ENCODE measurements at regions not wholly inside any gene's neighbourhood (a gene's known extent, or its start where the extent isn't known, plus 50 kb on each side); places are given as distances from the start of the nearest gene placed in this dataset.

DNA sequence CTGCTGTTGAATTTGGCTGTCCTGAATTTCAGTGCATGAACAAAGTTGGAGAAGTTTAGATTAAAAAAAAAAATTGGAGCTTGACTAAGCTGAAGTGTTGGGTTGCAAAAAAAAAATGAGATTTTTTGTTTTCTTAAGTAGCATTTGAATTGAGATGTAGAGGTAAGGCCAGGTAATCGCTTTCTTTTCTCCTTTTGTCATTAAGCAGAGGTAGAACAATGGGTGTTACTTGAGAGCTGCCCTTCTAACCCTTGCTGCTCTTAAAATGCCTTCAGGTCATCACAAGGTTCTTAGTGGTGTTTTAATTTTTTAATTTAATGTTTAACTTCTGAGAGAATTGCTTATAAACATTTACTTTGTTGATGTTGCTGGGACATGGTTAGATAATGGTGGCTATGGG lies 84.1 kb upstream of the PRDM1 start:
- no peaks in the 10 kb centered on the region for H3K9me3 Mint-ChIP-seq
- no peak for DNase-seq (ENCODE audit: low spot score)
- no peak overlapping the region for H3K4me3 Mint-ChIP-seq (ENCODE audit: low read depth)
- peaks cover 52% of the 10 kb centered on the region for H3K27me3 Mint-ChIP-seq (ENCODE audit: low read depth)
- no peak overlapping the region for H3K27ac Mint-ChIP-seq
- intact Hi-C loops (cut with micrococcal nuclease): loop anchor here (10.0 kb wide), 1 partner anchor 53 kb away; no protein-coding TSS in a partner anchor
- H3K4me1 Mint-ChIP-seq (ENCODE audit: low read depth): peaks cover 25% of the 10 kb centered on the region
- no peaks in the 10 kb centered on the region for H3K36me3 Mint-ChIP-seq (ENCODE audit: low read depth)

DNA sequence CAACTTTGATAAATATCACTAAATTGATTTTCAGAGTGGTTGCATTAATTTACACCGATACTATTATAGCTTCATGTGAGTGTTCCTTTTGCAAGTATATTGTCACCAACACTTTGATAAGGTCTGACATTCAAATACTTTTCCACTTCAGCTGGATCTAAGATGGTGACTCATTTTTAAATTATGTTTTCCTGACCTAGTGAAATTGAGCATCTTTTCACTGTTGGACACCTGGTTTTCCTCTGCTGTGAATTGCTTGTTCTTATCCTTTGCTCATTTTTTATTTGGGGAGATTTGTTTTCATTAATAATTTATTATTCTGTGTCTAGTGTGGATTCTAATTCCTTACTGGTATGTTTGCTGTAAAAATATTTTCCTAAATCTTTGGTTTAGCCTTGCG lies 85.2 kb upstream of the PRDM1 start:
- Mint-ChIP-seq H3K36me3 (ENCODE audit: low read depth) (no peaks in the 10 kb centered on the region), H3K4me3 (ENCODE audit: low read depth) (no peak overlapping the region), H3K4me1 (ENCODE audit: low read depth) (peaks cover 23% of the 10 kb centered on the region), H3K27ac (no peak overlapping the region), H3K27me3 (ENCODE audit: low read depth) (peaks cover 51% of the 10 kb centered on the region), H3K9me3 (no peaks in the 10 kb centered on the region)
- intact Hi-C loops (cut with micrococcal nuclease): loop anchor here (10.0 kb wide), 1 partner anchor 54 kb away; no protein-coding TSS in a partner anchor
- DNase-seq (ENCODE audit: low spot score): no peak

DNA sequence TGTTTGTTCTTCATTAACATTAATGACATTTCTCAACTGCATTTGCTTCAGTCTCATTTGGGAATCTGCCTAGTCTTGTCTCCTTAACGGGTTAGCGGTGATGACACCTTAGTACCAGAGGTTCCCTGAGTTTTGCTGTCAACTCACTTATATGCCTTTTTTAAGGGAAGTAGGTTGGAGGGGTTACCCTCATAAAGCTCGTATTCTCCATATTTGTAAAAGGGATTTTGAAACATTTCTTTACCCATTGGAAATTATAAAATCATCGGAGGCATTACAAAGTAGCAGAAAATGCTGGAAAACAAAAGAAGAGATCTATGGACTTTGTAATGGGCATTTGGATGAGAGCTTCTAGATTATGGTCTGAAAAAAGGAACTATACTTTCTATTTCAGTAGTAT lies 88.7 kb upstream of the PRDM1 start:
- Mint-ChIP-seq H3K9me3 (no peaks in the 10 kb centered on the region), H3K36me3 (ENCODE audit: low read depth) (no peaks in the 10 kb centered on the region), H3K4me1 (ENCODE audit: low read depth) (peaks cover 34% of the 10 kb centered on the region), H3K27me3 (ENCODE audit: low read depth) (peaks cover 40% of the 10 kb centered on the region), H3K4me3 (ENCODE audit: low read depth) (no peak overlapping the region), H3K27ac (no peak overlapping the region)
- no peak for DNase-seq (ENCODE audit: low spot score)
- intact Hi-C loops (cut with micrococcal nuclease): no loop called here

DNA sequence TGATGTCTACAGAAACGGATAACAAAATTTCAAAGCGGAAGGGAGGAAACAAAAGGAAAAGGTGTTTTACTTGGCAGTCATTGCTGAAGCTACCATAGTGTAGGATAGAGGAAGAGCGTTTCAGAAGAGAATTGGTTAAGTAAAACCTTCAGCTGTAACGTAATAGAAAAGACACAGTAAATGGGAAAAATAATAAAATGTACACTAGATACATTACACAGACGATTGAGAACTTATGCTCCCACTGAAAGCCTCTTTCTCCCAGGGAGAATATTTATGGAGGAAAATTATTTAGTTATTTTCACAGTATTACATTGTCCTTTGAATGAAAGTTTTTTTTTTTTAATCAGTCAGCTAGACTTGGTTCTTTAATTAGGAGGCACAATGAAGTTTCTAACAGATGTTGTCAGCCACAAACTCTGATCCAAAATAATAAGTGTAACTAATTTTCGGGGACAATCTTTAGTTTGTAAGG lies 90.7 kb upstream of the PRDM1 start:
- no peak for DNase-seq (ENCODE audit: low spot score)
- Mint-ChIP-seq H3K36me3 (ENCODE audit: low read depth) (no peaks in the 10 kb centered on the region), H3K4me1 (ENCODE audit: low read depth) (peaks cover 43% of the 10 kb centered on the region), H3K4me3 (ENCODE audit: low read depth) (peak overlapping the region; percentile 94), H3K27me3 (ENCODE audit: low read depth) (peaks cover 28% of the 10 kb centered on the region), H3K27ac (peak overlapping the region; percentile 81), H3K9me3 (no peaks in the 10 kb centered on the region)
- intact Hi-C loops (cut with micrococcal nuclease): no loop called here

DNA sequence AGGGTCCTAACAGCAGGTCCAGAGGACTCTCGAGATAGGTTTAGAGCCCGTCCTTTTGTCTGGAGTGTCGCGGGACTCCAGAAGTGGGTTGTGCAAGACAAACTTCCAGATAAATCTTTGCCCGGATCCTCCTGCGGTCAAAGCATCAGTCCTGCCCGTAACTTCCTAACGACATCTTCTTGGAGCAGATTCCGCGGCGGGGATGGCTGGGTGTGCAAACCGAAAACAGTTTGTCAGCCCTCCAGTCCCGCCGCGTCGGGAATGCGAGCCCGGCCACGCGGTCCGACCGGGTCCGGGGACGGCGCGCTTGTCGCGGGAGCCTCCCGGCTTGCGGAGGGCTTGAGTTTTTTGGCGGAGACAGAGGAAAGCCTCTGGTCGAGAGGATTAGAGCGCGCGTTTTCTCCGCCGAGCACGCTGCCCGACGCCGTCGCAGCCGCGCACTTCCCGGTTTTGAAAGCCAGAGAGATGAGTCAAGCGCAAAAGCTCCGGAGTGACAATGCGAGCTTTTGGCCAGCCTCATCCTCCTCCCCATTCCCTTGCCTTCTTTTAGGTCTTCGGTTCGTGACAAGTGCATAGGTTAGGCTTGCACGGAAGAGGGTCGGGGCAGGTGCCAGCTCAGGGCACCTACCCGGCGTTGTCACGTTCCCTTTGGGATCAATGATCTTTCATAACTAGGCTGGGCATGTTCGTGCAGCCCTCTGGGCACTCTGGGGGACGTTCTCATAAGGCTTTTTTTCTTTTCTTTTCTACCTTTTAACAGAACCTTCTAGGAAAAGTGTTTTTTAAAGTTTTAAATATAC lies 91.3 kb upstream of the PRDM1 start:
- Mint-ChIP-seq H3K4me1 (ENCODE audit: low read depth) (peaks cover 49% of the 10 kb centered on the region), H3K27ac (peak overlapping the region; percentile 81), H3K36me3 (ENCODE audit: low read depth) (no peaks in the 10 kb centered on the region), H3K4me3 (ENCODE audit: low read depth) (peak overlapping the region; percentile 94), H3K9me3 (no peaks in the 10 kb centered on the region), H3K27me3 (ENCODE audit: low read depth) (peaks cover 28% of the 10 kb centered on the region)
- DNase-seq (ENCODE audit: low spot score): peak; percentile 48
- intact Hi-C loops (cut with micrococcal nuclease): loop anchor here (5.0 kb wide), 5 partner anchors 197 to 518 kb away; no protein-coding TSS in a partner anchor

DNA sequence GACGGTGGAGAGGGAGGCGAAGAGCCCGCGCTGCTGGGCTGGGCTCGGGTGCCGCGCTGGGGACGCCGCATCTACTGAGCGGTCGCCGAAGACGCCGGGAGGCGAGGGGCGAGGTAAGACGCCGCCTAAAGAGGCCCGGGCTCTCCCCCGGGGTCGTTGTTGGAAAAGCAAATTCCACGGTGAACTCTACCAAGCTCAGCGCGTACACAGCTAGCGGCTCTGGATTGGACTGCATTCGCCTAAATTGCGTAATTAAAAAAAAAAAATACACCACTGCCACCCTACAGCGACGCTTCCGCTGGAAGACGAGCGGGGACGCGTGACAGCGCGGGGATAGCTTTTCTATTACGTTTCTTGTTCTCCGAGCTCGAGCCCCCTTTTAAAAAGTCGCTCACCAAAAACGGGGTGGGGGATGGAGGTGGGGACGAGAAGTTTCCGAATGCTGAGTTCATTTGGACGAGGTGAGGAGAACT lies 92.0 kb upstream of the PRDM1 start:
- H3K27me3 Mint-ChIP-seq (ENCODE audit: low read depth): peaks cover 26% of the 10 kb centered on the region
- intact Hi-C loops (cut with micrococcal nuclease): loop anchor here (5.0 kb wide), 5 partner anchors 197 to 518 kb away; no protein-coding TSS in a partner anchor
- H3K9me3 Mint-ChIP-seq: no peaks in the 10 kb centered on the region
- H3K4me3 Mint-ChIP-seq (ENCODE audit: low read depth): peak overlapping the region; percentile 94
- no peaks in the 10 kb centered on the region for H3K36me3 Mint-ChIP-seq (ENCODE audit: low read depth)
- peaks cover 51% of the 10 kb centered on the region for H3K4me1 Mint-ChIP-seq (ENCODE audit: low read depth)
- peak; percentile 63 for DNase-seq (ENCODE audit: low spot score)
- peak overlapping the region; percentile 81 for H3K27ac Mint-ChIP-seq

DNA sequence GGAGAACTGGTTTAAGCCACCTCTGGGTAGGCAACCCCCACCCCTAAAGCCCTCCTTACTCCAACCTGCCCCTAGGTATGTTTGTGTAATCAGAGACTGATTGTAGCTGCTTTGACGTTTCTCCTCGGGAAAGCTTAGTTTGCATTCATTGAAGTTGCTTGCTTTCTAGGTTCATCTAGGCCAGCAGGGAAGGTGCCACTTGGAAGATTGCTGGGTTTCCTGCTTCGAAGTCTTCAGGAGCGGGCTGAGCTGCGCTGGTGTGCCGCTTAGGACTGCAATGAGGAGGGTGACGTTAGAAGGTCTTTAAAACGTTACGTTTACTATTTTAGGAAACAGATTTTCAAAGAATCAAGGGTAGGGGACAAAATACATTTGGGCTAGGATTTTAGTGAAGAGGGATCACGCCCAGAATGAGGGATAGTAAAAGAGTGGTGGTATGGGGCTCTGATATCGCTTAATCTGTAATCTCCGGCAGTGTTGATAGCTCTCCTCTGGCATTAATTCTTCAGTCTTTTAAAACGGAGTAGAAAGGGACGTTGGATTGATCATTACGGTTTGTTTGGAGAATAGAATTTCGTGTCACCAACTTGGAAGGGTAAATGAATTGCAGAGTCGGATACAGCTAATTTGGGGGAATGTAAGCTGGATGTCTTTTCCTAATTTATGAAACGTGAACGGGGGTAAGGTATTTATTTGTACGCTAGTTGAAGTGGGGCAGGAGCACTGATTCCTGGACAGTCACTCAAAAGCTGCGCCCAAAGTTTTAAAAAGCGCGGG lies 92.6 kb upstream of the PRDM1 start:
- Mint-ChIP-seq H3K27ac (peak overlapping the region; percentile 81), H3K4me1 (ENCODE audit: low read depth) (peaks cover 51% of the 10 kb centered on the region), H3K9me3 (no peaks in the 10 kb centered on the region), H3K36me3 (ENCODE audit: low read depth) (no peaks in the 10 kb centered on the region), H3K4me3 (ENCODE audit: low read depth) (peak overlapping the region; percentile 94), H3K27me3 (ENCODE audit: low read depth) (peaks cover 26% of the 10 kb centered on the region)
- DNase-seq (ENCODE audit: low spot score): no peak
- intact Hi-C loops (cut with micrococcal nuclease): loop anchor here (2.0 to 5.0 kb wide), 7 partner anchors 15 to 519 kb away; no protein-coding TSS in a partner anchor

DNA sequence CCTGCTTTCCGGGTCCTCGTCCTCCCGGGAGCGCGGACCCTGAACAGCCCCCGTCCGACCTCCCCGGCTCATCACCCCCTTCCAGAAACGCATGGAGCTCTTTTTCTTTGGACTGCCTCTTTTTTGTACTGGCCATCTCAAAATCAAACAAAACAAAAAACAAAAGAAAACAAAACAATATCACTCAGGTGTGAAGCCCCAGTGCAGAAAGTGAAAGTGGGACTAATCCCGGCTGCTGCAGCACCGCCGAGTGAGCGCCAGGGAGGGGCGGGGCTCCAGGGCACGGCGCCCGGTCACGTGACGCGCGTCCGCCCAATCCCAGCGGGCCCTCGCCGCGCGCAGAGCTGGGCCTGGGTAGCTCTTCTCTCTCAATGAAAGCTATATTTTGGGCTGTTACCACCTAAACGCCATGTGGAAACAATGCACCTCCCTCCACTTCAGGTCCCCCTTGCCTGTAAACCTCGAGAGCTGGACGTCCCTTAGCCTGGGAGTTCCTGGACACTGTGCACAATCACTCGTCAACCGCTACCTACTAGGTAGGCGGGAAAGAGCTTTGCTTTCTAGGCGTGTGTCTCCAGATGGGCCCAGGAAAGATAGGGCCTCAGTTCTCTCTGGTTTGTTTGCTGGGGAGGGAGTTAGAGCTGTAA lies 93.7 kb upstream of the PRDM1 start:
- Mint-ChIP-seq H3K9me3 (no peaks in the 10 kb centered on the region), H3K4me3 (ENCODE audit: low read depth) (peak overlapping the region; percentile 94), H3K4me1 (ENCODE audit: low read depth) (peaks cover 57% of the 10 kb centered on the region), H3K27me3 (ENCODE audit: low read depth) (peaks cover 23% of the 10 kb centered on the region), H3K27ac (peak overlapping the region; percentile 81), H3K36me3 (ENCODE audit: low read depth) (no peaks in the 10 kb centered on the region)
- DNase-seq (ENCODE audit: low spot score): peak; percentile 89
- intact Hi-C loops (cut with micrococcal nuclease): loop anchor here (1.0 to 5.0 kb wide), 8 partner anchors 9 to 520 kb away; no protein-coding TSS in a partner anchor

DNA sequence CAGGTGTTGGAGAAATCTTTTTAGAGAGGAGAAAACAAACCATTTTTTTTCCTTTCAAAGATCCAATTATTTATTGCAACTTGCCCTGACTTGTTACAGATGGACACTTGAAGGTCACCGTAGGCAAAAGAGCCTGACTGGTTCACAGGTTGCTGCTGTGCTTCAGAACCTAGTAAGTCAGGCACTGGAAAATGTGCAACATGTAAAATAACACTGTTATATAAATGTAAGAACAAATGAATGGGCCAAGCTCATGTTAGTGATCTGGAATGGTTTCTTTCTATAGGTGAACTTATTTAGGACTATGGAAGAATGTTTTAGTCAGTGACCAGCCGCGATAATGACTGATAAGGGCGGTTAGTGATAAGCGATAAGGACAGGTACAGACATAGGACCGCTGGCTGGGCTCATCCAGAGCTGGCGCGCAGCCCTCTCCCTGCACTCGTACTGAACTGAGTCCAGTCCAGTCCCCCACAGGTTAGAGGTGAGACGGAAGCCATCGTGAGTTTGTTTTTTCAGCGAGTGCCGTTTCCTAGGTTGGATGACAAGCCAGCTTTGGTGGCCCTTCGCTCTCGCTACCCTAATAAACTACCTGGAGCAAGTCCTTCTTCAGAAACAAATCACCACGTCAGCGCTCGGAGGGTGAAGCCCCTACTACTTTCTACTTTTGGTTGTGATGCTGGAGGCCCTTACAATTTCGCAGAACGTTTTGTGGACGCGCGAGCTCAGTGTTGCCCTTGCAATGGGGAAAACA lies 94.4 kb upstream of the PRDM1 start:
- Mint-ChIP-seq H3K27ac (peak overlapping the region; percentile 81), H3K27me3 (ENCODE audit: low read depth) (peaks cover 19% of the 10 kb centered on the region), H3K4me3 (ENCODE audit: low read depth) (peak overlapping the region; percentile 94), H3K9me3 (no peaks in the 10 kb centered on the region), H3K36me3 (ENCODE audit: low read depth) (no peaks in the 10 kb centered on the region), H3K4me1 (ENCODE audit: low read depth) (peaks cover 61% of the 10 kb centered on the region)
- no peak for DNase-seq (ENCODE audit: low spot score)
- intact Hi-C loops (cut with micrococcal nuclease): loop anchor here (1.0 to 5.0 kb wide), 8 partner anchors 8 to 521 kb away; no protein-coding TSS in a partner anchor

DNA sequence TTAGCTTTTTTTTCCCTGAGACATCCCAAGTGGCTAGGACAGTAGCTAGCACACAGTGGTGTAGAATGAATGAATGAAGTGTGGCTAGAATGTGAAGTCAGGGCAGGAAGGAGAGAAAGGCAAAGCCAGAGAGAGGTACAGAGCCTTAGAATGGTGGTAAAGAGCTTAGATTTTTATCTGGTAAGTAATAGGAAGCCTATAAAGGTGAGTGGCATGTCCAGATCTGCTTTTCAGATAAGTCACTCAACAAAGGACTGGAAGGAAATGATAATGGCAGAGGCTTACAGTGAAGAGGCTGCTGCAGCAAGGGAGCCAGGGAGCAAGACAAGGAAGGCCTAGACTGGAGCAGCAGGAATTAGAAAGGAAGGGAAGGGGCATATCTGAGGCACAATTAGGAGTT lies 96.0 kb upstream of the PRDM1 start:
- H3K27ac Mint-ChIP-seq: no peak overlapping the region

DNA sequence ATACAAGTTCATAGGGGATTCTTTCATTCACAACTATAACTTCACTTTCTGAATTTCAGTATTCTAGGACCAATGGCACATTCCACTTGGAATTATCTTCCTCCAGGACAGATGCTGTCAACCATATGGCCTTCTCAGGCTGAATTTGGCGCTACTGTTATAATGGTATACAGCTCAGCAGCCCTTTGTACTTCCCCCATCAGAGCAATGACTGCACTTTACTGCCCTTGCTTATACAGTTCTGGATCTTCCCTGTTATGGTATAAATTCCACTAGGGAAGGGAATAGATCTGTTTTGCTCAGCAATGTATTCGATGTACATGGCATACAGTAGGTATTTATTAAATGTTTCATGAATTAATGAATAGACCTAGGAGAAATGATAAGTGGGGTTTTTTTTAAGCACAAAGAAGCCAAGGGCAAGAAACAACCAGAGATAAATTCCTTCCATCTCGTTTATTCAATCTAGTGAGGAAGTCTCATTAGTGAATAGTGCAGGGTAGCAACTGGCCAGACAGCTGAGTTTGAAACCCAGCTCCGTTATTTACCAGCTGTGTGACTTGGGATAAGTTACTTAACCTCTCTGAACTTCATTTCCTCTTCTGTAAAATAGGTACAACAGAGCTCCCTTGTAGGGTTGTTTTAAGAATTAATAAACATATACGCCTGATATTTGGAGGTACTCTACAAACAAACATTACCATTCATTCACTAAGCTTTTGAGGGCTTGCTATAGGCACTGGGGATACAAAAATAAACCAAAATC lies 97.1 kb upstream of the PRDM1 start:
- Mint-ChIP-seq H3K27ac (no peak overlapping the region), H3K27me3 (ENCODE audit: low read depth) (peaks cover 6% of the 10 kb centered on the region), H3K4me3 (ENCODE audit: low read depth) (no peak overlapping the region), H3K36me3 (ENCODE audit: low read depth) (peaks cover 3% of the 10 kb centered on the region), H3K4me1 (ENCODE audit: low read depth) (peaks cover 64% of the 10 kb centered on the region), H3K9me3 (no peaks in the 10 kb centered on the region)
- intact Hi-C loops (cut with micrococcal nuclease): no loop called here
- DNase-seq (ENCODE audit: low spot score): no peak

More for the DNA sequence above, 96.0 kb upstream of the PRDM1 start:
- H3K4me3 Mint-ChIP-seq (ENCODE audit: low read depth): peak overlapping the region; percentile 1
- DNase-seq (ENCODE audit: low spot score): no peak
- intact Hi-C loops (cut with micrococcal nuclease): loop anchor here (5.0 kb wide), 5 partner anchors 193 to 522 kb away; no protein-coding TSS in a partner anchor
- H3K4me1 Mint-ChIP-seq (ENCODE audit: low read depth): peaks cover 59% of the 10 kb centered on the region
- H3K36me3 Mint-ChIP-seq (ENCODE audit: low read depth): peaks cover 3% of the 10 kb centered on the region
- H3K9me3 Mint-ChIP-seq: no peaks in the 10 kb centered on the region
- peaks cover 9% of the 10 kb centered on the region for H3K27me3 Mint-ChIP-seq (ENCODE audit: low read depth)

Data from activated T-helper 2 cell treated with anti-CD3 and anti-CD28 coated beads, Interferon-gamma antibody, Interleukin-2, Interleukin-4, amounts not matched to agents 10 μg/mL and 5 μg/mL and 100 μg/mL, durations not matched to agents 14 hours and 24 hours and 36 hours (primary cell).